Posterior cingulate gyrus (tissue), 11 donors: ENCODE measurements at regions not wholly inside any gene's neighbourhood (a gene's known extent, or its start where the extent isn't known, plus 50 kb on each side); places are given as distances from the start of the nearest gene placed in this dataset.

Experiments
- DNase-seq, 10 donors: peaks; one replicate each; pipeline versions ENCODE4 v3.0.0 to v3.0.0-alpha.2; 2020 to 2021; ENCODE audit warnings: mixed read lengths in 3 of 10
- intact Hi-C: fragments of 100-400 bp; cut with DNase I; formaldehyde crosslinking; loops from one replicate; pipeline ENCODE4 v1.15.1; 2023

GRCh38 chrX:40164751-40165150 lies 67.0 kb upstream of the BCOR start:
- intact Hi-C loops: no loop called here
- peak in 1 of 10 donors; percentile 20 for DNase-seq

GRCh38 chrX:40158036-40158706 lies 60.4 kb upstream of the BCOR start:
- intact Hi-C loops: loop anchor here (5.0 to 10.0 kb wide), 2 partner anchors 109 to 143 kb away; no protein-coding TSS in a partner anchor

DNA sequence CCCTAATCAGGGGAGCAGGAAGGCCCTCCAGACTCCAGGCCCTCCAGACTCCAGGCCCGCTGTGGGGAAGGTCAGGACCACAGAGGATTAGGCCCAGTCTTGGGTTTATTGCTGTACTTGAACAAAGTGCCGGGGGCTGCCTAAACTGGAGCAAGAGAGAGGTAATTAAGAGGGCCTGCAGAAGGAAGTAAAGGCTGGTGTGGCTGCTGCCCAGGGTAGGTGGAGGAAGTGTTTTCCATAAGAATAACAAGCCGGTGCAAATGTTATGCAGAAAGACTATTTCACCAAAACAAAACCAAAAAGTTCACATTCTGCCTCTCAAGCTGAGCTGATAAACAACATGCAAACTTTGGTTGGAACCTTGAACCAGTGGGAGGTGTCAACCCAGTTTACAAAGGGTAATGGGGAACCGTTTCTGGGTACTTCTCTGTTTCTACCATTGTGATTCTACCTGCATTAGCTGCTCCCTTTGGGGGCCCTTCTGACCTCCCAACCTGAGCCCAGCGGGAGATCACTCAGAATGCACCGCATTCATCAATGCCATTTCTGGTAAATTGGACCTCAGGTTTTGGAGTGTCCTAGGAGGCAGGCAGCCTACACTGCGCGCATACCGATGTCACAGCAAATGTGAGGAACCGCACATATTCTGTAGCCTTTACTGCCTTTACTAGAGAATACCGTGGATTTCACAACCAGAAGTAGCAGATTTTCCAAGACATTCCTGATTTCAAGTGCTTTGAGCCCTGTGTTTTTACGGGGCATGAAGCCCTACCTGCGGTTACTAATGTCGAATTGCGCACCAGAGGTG lies 59.7 kb upstream of the BCOR start:
- DNase-seq: no peak
- intact Hi-C loops: loop anchor here (5.0 to 10.0 kb wide), 2 partner anchors 110 to 143 kb away; no protein-coding TSS in a partner anchor

More at GRCh38 chrX:40158036-40158706, 60.4 kb upstream of the BCOR start:
- peak in 3 of 10 donors; percentile 38 to 85 (median 73) for DNase-seq

- no peak for DNase-seq
- intact Hi-C loops: loop anchor here (5.0 to 10.0 kb wide), 2 partner anchors 111 to 142 kb away; no protein-coding TSS in a partner anchor
Measured at GRCh38 chrX:40156470-40157227, 58.9 kb upstream of the BCOR start.

- peak in 2 of 10 donors; percentile 15 to 81 for DNase-seq
- intact Hi-C loops: loop anchor here (5.0 to 10.0 kb wide), 2 partner anchors 111 to 141 kb away; no protein-coding TSS in a partner anchor
Measured at GRCh38 chrX:40155589-40156469, 58.1 kb upstream of the BCOR start.

DNA sequence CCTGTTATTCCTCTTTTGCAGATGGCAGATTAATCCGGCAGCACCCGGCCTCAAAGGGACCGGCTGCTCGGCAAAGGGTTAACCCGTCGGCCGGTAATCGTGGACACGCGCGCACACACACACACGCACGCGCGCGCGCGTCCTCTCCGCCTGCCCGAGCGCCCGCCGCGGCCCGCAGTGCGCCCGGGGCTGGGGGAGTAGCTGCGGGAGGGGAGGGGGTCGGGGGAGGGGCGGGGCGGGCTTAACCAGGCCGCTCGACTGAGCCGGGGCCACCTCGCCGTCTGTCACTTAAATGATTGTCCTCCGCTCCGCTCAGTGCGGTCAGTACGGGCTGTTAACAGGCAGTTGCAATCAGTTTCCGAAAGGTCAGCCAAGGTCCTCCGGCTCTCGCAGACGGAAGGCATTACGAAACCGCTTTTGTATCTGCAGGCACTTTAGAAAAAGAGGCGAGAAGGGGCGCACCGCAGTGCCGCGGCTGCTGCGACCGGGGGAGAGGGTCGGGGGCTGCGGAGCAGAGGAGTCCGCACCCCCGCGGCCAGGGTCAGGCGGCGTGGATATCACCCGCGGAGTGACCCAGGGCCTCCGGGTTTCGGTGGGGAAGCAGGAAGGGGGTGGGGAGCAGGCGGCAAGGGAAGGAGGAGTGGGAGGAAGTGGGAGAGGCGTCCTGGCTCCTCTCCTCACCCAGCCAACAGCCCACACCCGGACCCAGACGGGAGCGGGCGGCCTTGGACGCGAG lies 57.3 kb upstream of the BCOR start:
- intact Hi-C loops: loop anchor here (5.0 to 10.0 kb wide), 2 partner anchors 112 to 140 kb away; no protein-coding TSS in a partner anchor

DNA sequence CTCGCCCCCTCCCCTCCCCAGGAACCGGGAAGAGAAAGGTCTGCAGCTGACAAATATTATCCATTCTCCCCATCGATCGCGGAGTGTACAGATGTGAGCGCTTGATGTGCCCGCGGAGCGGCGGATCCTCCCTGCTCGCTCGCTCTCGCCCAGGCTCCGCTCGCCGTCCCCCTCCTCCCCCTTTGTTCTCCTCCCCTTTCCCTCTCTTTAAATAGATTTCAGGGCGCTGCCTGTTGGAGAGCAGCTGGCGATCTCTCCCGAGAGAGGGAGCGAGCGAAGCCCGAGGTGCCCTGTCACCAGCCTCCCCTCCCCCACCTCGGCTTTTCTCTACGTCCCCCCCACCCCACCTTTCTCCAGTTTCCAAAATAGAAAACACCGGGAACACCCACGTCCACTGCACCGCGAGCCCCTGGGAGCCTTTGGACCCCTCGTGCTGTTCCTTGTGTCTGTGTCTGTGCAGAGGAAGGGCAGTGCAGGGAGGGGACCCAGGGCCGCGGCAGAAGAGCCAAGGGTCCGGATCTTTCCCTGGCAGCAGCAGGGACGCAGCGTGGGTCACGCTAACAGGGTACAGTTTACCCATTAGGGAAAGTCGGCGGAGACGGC lies 56.6 kb upstream of the BCOR start:
- intact Hi-C loops: loop anchor here (10.0 kb wide), 1 partner anchor 140 kb away; no protein-coding TSS in a partner anchor
- DNase-seq: peak in 4 of 10 donors; percentile 25 to 89 (median 62)

More for the DNA sequence above, 57.3 kb upstream of the BCOR start:
- DNase-seq: peak in 3 of 10 donors; percentile 34 to 88 (median 80)

DNA sequence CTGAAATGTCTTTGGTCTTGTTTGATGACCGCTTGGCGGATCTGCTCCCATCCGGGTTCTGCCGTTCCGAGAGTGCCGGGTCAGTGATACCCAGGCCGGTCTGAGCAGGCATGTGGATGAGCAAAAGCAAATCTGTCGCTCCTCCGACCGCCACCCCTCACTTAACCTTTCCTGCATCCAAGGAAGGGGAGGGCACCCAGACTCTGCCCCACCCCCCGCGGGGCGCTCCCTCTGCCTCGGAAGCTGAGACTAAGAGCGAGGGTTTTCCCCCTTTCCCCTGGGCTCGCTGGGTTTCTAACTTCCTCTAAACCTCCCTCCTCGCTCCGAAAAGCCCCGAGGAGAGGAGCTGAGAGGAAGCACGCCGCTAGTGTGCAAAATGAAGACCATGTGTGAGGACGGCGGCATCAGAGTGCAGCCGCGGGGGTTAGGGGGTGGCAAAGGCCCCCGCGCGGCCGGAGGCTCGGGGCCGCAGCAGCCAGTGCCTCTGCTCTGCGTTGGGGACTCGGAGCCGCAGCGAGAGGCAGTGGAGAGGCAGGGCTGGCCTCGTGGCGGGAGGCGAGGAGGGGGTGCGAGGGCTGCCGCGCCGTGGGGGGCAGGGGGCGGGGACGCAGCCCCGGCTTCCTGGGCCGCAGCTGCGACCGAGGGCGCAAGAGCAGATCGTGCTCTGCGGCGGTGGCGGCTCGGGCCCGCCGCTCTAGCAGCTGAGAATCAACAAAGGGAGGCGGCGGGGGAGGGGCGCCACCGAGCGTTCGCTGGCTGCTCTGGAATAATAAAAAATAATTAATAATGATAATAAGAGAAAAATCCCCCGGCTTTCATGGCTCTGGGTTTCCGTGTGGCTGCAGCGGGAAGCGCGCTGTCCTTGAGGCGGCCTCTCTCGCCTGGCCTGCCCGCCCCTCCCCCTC lies 55.8 kb upstream of the BCOR start:
- intact Hi-C loops: loop anchor here (2.0 to 10.0 kb wide), 2 partner anchors 45 to 139 kb away; no protein-coding TSS in a partner anchor
- peak in 5 of 10 donors; percentile 19 to 93 (median 67) for DNase-seq

DNA sequence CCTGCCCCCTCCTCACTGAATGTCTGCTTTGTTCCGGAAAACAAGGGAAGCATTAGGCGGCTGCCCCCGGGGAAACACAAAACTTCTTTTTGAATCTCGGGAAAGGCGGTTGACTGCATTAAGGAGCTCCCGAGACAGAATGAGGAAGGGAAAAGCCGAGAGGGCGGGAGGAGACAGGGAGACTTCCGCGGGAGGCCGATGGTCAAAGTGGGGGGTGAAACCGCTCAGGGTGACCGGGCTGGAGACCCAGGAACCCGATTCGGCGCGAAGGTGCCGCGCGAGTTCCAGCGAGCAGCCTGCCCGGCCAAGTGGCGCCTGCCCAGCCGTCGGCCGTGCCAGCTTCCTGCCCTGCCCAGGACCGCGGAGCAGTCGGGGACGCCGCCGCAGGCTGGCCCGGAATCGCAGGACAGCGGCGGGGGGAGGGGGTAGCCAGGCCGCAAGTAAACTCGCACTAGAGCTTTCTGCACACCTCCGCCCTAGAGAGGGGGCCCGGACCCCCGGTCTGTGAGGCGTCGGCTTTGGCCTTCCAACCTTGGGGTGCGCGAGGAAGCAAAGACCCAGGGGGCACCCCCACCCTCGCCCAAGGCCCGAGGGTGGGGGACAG lies 55.1 kb upstream of the BCOR start:
- DNase-seq: peak in 6 of 10 donors; percentile 17 to 93 (median 78)
- intact Hi-C loops: loop anchor here (2.0 to 10.0 kb wide), 2 partner anchors 44 to 138 kb away; no protein-coding TSS in a partner anchor

GRCh38 chrX:40152173-40152711 lies 54.5 kb upstream of the BCOR start:
- peak in 6 of 10 donors; percentile 32 to 92 (median 72) for DNase-seq
- intact Hi-C loops: loop anchor here (2.0 to 10.0 kb wide), 2 partner anchors 43 to 137 kb away; no protein-coding TSS in a partner anchor

- intact Hi-C loops: loop anchor here (2.0 to 10.0 kb wide), 2 partner anchors 43 to 137 kb away; no protein-coding TSS in a partner anchor
- peak in 1 of 10 donors; percentile 69 for DNase-seq
Measured at GRCh38 chrX:40151211-40152172, 53.7 kb upstream of the BCOR start.

DNA sequence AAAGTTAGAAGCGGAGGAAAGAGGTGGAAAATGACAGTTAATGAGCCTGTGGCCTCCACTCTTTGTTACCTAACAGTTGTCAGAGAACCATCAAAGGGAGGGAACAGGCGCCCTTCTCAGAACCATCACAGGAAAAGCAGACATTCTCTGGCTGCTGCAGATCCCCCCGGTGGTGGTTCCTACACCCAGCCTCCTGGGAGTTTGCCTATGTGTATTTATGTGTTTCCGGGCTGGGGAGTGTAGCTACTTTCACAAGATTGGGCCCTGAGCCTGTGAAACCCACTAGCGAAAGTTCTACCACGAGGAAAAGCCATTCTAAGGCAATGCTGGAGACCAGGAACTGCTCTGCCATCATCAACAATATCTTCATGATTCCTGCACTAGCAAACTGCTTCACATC lies 52.7 kb upstream of the BCOR start:
- intact Hi-C loops: loop anchor here (10.0 kb wide), 1 partner anchor 136 kb away; no protein-coding TSS in a partner anchor
- DNase-seq: no peak

- DNase-seq: no peak
- intact Hi-C loops: loop anchor here (10.0 kb wide), 1 partner anchor 135 kb away; no protein-coding TSS in a partner anchor
Measured at GRCh38 chrX:40149286-40150175, 51.8 kb upstream of the BCOR start.
